Calu3 (cell line): ENCODE measurements at regions not wholly inside any gene's neighbourhood (a gene's known extent, or its start where the extent isn't known, plus 50 kb on each side); places are given as distances from the start of the nearest gene placed in this dataset.

Source experiments
- BruUV-seq: library from RNA; stranded (reverse); fragments of 400-500 nt; replicated peaks from 2 replicates; lab custom pipeline; 2021; lab: Mats Ljungman, UMichigan
- CTCF ChIA-PET: fragments of 300-600 bp; sonication (Branson Sonifier 250); formaldehyde crosslinking; loops from one replicate; lab custom pipeline; 2022; ENCODE audit warnings: antibody characterized with exemption; lab: Charles Lee
- DNase-seq: peaks from one replicate; pipeline ENCODE4 v3.0.0; 2022
- H3K27ac Mint-ChIP-seq: one replicate; pipeline ENCODE4 v1.8.0; 2022; ENCODE audit warnings: mixed read lengths; ENCODE audit not compliant: unreplicated experiment
- H3K27me3 Mint-ChIP-seq: one replicate; pipeline ENCODE4 v1.8.0; 2022; ENCODE audit warnings: mixed read lengths; ENCODE audit not compliant: unreplicated experiment
- H3K36me3 Mint-ChIP-seq: one replicate; pipeline ENCODE4 v1.8.0; 2022; ENCODE audit warnings: mild to moderate bottlenecking, moderate library complexity, mixed read lengths; ENCODE audit not compliant: insufficient read depth, unreplicated experiment
- H3K4me1 Mint-ChIP-seq: one replicate; pipeline ENCODE4 v1.8.0; 2022; ENCODE audit warnings: mild to moderate bottlenecking, low read depth, mixed read lengths; ENCODE audit not compliant: unreplicated experiment
- H3K4me3 Mint-ChIP-seq: one replicate; pipeline ENCODE4 v1.8.0; 2022; ENCODE audit warnings: mild to moderate bottlenecking, low read depth, moderate library complexity, mixed read lengths; ENCODE audit not compliant: unreplicated experiment
- H3K9me3 Mint-ChIP-seq: one replicate; pipeline ENCODE4 v1.8.0; 2022; ENCODE audit warnings: low read depth, mixed read lengths; ENCODE audit not compliant: unreplicated experiment
- CTCF ChIP-seq: fragments of 200-600 bp; IDR thresholded peaks from one replicate; pipeline ENCODE4 v1.8.0; 2022; ENCODE audit warnings: antibody characterized with exemption; ENCODE audit not compliant: unreplicated experiment
- intact Hi-C: fragments of 100-400 bp; cut with micrococcal nuclease; formaldehyde crosslinking; loops from one replicate; pipeline ENCODE4 v1.10.0; 2022; ENCODE audit not compliant: unreplicated experiment

DNA sequence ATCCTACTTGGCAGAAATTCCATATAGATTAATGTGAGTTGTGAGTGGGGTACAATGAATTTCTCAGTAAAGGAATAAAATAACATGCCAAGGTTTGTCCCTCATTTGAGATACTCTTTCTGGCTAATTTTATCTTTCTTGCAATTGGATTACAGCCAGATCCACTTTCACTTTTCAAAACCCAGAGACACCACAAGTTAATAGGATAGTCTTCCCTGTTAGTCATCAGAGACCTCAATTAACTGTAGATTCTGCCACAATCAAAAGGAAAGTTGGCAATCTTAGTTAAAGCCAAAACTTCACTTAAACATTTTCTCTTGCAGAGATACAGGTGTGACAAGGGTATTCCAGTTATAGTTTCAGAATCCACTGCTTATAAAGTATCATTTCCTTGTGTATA is 91.4 kb upstream of the PHYHIPL start:
- no peak overlapping the region for H3K27ac Mint-ChIP-seq
- TF ChIP-seq CTCF = no peak
- no peaks in the 10 kb centered on the region for H3K9me3 Mint-ChIP-seq
- H3K36me3 Mint-ChIP-seq = no peaks in the 10 kb centered on the region
- CTCF ChIA-PET = no interaction called here
- peaks cover 91% of the 10 kb centered on the region for H3K27me3 Mint-ChIP-seq
- intact Hi-C loops = no loop called here
- peaks cover 5% of the 10 kb centered on the region for H3K4me1 Mint-ChIP-seq
- no peak for DNase-seq
- BruUV-seq = no TSS peak
- H3K4me3 Mint-ChIP-seq = no peak overlapping the region

DNA sequence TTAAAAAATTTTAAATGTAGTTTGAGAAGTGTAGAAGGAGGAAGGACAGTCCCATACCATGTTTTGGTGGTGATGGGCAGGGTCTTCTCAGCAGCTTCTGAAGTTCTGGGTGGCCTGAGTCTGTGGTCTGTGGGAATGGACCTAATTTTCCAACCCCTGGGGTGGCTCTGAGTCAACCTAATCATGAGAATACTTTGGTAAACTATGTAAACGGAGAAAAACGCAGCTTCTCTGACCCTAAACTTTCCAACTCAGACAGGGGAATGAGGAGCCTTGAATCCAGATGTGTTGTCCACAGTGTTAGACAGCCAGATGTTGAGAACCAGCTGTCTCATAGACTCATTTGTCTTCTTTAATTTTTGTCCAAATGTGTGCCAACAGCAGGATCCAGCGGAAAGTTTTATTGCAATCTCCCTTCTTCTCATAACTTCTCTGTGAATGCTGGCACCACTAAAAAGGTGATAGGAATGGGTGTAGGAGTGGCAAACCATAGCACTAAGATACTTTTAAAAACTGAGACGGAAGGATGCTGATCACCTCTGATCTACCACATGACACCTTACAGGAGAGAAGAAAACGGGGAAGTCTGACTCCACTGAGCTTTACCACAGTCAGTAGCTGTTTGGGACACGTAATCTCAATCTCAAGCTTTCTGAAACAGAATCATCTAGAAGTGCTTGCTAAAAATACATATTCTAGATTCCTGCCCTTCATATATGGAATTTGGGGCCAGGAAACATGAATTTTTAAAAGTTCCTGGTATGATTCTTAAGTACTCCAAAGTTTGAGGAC is 90.5 kb upstream of the PHYHIPL start:
- Mint-ChIP-seq H3K4me1 (no peaks in the 10 kb centered on the region), H3K9me3 (no peaks in the 10 kb centered on the region), H3K27me3 (peaks cover 92% of the 10 kb centered on the region), H3K27ac (no peak overlapping the region), H3K4me3 (no peak overlapping the region), H3K36me3 (no peaks in the 10 kb centered on the region)
- intact Hi-C loops = no loop called here
- no peak for DNase-seq
- BruUV-seq = no TSS peak
- CTCF ChIA-PET = no interaction called here
- no peak for TF ChIP-seq CTCF

DNA sequence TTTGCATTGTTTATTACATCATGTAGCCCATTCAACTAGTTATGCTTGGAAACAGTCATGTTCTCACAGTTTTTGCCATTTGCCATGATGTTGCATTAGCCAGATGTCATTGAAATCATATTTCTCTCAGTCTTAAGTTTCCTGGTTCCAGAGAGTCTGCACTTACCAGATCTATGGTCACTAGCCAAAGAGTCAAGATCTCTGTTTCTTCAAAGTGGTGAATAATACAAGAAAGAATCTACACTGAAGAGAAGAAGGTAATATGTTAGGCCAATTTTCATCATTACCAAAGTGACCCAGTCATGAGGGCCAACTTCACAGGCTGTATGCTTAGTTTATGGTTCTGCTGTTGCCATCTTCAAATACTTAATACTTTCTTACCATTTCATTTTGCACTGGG is 89.0 kb upstream of the PHYHIPL start:
- Mint-ChIP-seq H3K27me3 (peaks cover 91% of the 10 kb centered on the region), H3K4me3 (no peak overlapping the region), H3K36me3 (no peaks in the 10 kb centered on the region), H3K4me1 (no peaks in the 10 kb centered on the region), H3K27ac (no peak overlapping the region), H3K9me3 (no peaks in the 10 kb centered on the region)
- no TSS peak for BruUV-seq
- intact Hi-C loops = no loop called here
- CTCF ChIA-PET = interaction anchor here (0.5 kb wide), 1 partner anchor 14 kb away, joined by 7 read pairs; no protein-coding TSS in a partner anchor
- no peak for TF ChIP-seq CTCF
- no peak for DNase-seq

GRCh38 chr10:59088912-59089573 is 87.4 kb upstream of the PHYHIPL start:
- CTCF ChIA-PET = interaction anchor here (0.8 kb wide), 1 partner anchor 17 kb away, joined by 3 read pairs; no protein-coding TSS in a partner anchor
- BruUV-seq = no TSS peak
- H3K36me3 Mint-ChIP-seq = no peaks in the 10 kb centered on the region
- no peaks in the 10 kb centered on the region for H3K9me3 Mint-ChIP-seq
- no peak for DNase-seq
- intact Hi-C loops = no loop called here
- peaks cover 84% of the 10 kb centered on the region for H3K27me3 Mint-ChIP-seq
- H3K4me1 Mint-ChIP-seq = no peaks in the 10 kb centered on the region
- no peak overlapping the region for H3K27ac Mint-ChIP-seq
- H3K4me3 Mint-ChIP-seq = no peak overlapping the region
- no peak for TF ChIP-seq CTCF
